HK-2 (cell line): ENCODE measurements at regions not wholly inside any gene's neighbourhood (a gene's known extent, or its start where the extent isn't known, plus 50 kb on each side); places are given as distances from the start of the nearest gene placed in this dataset.
"Not testable (repeated sequence)": the region's sequence is repeated elsewhere in the genome, so short reads cannot be mapped to it uniquely, and the experiment has no call there.

Experiments used
- DNase-seq: peaks from one replicate; pipeline ENCODE4 v3.0.0-alpha.2; 2018; ENCODE audit not compliant: unreplicated experiment

DNA sequence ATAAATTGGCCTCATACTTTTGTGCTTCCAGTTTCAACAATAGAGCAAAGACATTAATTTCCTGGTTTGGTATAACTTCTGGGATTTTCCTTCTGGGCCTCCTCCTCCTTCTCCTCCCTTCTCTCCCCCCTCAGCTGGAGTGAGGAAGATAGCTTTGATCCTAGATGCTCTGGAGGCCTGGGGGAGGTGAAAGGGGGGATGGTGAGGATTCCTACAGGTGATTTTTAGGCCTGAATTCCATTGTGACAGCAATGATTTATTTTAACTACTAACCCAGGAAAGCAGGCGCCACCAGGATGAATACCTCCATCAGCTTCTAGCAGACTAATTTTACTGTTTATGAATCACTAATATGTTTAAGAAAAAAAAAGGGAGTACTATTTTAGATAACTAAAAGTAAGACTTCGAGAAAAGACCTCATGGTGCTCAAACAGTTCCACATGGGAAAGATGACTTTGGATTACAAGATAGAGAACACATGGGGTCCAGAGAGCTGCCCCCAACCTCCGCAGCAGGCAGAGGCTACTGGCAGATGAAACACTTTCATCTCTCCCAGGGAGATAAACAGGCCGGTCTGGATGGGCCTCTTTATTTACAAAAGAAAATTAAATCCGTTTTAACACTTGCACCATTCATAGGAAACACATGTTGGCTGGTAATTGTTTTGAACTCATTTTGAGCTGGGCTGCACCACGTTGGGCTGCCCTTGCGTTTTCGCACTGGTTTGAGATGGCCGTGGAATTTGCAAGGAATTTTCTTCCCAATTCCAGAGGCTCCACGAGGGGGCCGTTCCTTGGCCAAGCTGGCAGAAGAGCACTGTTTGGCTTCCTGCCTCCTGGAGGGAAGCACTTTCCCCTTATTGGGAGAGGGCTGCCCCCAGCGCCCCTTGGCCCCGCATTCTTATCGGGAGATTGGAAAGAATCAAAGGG lies 125.1 kb upstream of the STX18 start:
- DNase-seq = no peak

DNA sequence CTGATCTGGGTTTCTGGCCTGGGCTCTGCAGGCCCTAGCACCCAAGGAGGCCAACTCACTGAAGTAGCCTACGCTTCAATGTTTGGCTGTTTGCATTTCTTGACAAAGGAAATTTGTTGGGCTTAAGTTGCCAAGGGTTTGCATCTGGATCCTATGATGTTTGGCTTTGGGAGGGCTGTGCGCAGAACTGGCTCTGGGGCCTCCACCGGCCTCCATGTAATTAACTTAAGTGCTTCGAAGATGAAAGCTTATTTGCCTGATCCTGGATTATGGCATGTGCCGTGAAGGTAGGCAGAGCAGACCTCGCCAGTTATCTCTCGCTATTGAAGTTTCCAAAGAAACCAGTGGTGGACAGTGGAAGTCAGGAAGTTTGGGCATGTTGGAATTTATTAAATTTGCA lies 124.3 kb upstream of the STX18 start:
- no peak for DNase-seq

DNA sequence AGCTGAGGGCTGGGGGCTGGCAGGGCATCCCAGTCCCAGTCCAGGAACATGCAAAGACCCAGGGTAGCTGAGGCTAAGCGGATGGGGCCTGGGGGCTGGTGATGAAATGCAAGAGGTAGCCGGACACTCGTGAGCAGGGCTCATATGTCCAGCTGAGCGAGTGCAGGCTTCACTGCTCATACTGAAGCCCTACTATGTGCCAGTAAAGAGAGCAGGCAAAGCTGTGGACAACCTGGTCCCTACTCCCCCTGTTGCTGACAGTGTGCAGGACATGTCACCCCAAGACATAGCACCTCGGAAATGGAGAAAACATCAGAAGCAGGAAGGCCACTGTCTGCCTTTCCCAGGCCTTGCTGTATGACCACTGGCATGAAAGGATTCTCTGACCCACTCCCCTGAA lies 122.4 kb upstream of the STX18 start:
- DNase-seq = no peak

DNA sequence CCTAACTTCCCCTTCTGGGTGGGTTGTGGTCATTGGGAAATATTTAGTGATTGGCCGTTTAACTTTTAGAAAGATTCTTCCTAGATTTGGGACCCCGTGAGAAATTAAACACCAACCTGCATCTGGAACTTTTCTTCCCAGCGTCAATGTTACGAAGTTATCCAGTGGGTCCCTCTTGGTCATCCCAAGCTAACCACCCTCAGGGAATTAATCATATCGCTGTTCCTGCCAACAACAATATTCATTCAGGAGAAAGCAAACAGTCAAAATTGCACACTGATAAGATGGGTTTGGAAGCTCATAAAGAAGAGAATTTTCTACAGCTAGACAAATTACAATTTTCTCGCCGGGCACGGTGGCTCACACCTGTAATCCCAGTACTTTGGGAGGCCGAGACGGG lies 121.2 kb upstream of the STX18 start:
- DNase-seq = no peak

DNA sequence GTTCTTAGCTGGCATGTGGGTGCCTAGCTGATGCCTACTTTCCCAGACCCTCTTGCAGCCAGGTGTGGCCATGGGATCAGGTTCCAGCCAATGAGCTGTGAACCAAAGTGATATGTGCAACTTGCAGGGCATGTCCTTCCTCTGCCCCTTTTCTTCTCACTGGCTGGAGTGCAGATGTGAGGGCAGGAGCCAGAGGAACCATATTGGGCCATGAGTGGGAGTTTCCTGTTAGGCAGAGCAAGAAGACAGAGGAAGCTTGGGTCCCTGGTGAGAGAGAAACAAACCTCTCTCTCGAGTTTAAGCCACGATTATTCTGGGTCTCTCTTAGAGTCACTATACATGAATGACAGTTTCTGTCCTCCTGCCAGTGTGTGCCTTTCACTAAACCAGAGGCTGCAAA lies 120.4 kb upstream of the STX18 start:
- no peak for DNase-seq

DNA sequence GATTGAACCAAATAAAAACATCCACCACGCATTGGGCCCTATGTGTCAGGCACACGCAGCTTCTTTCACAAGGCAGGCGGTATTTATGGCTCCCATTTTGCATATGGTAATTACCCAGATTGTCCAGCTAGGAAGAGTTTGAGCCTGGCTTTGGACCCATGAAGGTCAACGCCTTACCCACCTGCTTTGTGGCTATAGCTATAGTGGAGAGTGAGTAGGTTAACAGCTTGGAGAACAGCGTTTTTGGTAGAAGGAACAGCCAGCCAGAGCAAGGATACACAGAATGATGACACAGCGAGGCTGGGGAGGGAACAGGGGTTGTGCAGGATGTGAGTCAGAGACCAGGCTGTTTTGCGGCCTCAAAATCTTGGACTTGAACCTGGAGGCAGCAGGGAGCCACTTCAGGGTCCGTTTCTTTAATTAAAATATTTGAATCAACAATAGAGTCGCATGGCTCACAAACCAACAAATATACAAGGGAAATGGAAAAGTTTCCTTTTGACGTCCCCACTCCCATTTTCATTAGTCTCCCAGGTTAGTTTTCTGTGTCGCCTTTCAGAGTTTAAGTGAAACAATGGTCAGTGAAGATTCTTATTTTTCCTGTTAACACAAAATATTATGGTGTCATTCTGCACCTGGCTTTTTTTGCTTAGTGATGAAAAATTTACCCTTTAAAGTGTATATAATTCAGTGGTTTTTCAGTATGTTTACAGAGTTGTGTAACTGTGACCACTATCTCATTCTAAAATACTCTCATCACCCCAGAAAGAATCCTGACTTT lies 118.2 kb upstream of the STX18 start:
- DNase-seq = peak; percentile 71

DNA sequence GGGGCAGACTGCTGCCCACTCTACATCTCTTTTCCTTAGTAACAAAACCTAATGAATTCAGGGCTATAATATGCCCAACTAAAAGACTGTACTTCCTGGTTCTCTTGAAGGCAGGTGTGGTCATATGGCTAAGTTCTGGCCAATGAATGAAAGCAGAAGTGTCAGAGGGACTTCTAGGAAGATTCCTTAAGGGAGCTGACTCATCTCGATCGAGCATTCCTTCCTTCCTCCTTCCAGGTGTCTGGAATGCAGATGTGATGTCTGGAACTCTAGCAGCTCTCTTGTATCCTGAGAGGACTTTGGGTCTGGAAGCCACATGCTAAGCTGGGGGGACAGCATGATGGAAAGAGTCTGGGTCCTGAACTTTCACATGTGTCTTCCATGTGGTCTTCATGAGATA lies 116.2 kb upstream of the STX18 start:
- DNase-seq = no peak

DNA sequence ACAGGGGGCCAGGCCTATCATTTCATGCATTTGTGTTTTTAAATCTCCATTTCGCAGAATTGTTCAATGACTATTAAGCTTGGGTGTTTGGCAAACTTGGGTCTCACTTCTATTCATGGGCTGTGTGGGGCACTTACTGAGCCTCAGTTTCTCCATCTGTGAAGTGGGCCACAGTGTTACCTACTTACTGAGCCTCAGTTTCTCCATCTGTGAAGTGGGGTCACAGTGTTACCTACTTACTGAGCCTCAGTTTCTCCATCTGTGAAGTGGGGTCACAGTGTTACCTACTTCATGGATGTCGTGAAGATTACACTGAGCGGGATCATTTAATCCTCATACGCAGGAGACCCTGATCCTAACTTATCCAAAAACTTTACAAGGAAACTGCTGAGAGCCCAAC lies 115.1 kb upstream of the STX18 start:
- no peak for DNase-seq

DNA sequence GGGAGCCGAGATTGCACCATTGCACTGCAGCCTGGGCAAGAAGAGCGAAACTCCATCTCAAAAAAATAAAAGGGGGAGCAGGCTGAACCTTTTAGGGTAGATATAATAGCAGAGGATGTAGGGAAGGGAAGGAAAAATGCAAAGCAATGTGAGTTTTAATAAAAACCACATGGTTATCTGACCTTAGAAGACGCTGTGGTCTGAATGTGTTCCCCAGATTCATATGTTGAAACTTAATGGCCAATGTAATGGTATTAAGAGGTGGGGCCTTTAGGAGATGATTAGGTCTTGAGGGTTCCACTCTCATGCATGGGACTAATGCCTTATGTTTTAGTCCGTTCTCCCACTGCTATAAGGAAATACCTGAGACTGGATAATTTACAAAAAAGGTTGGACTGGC lies 114.1 kb upstream of the STX18 start:
- no peak for DNase-seq

DNA sequence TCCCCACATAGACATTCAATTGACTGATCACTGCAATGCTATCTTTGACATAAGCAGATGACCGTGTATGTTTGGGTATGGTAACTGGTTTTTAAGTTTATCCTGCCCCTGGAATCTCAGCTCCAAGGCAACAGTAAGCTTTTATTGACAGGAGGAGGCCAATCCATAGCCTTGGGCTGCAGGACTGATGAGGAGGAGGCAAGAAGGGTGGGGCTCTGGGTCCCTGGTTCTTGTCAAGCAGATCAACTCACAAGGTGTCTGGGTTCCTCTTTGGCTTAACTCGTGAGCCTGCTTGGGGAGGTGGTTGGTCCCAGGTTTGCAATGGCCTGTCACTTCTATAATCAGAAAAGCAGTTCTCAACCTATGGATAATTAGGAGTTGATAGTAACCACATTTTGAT lies 113.2 kb upstream of the STX18 start:
- no peak for DNase-seq

DNA sequence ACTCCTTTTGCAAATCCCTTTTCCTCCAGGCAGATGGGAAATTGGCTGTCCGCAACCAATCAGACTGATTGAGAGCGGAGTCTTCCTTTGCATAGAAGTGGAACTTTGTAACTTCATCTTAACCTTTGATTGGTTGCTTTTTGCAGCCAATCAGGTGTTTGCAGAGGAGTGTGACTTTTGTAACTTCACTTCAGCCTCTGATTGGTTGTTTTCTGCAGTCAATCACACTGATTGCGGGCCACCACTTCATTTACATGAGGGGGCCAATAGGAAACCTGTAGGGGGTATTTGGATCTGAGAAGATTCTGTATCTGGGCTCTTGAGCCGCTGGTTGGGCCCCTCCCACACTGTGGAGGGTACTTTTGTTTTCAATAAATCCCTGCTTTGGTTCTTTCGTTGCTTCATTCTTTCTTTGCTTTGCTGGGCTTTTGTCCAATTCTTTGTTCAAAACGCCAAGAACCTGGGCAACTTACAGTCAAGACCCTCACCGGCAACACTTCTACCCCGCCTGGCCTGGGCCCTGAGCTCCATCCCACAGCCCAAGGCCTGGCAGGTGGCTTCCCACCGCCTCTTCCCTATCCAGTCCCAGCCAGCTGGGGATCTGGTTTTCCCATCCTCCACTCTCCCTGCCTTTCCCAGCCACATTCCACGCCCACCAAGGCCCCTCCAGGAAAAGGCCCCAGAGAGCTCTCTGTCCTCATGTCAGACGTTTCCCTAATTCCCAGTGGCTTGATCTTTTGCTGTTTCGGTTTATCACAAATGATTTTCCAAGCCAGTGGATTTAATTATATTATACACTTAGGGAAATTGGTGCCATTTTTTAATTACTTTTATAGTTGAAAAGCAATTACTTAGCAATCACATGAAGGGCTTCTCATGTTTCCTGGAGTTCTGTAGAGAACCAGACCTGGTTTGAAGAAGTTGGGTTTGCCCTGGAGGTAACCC lies 110.2 kb upstream of the STX18 start:
- DNase-seq = no peak

DNA sequence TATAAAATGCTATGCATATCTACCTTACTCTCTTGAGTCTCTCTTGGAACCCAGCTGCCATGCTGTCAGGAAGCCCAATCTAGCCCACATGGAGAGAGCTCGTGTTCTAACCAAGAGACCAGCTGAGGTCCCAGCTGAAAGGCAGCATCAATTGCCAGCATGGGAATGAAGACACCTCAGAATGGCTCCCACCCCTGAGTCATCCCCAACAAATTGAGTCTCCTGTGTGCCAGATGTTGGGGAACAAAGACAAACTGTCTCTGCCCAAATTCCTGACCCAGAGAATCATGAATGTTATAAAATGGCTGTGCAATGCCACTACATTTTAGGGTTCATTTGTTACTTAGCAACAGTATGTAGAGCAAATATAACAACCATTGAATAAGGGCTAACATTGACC lies 105.2 kb upstream of the STX18 start:
- no peak for DNase-seq

DNA sequence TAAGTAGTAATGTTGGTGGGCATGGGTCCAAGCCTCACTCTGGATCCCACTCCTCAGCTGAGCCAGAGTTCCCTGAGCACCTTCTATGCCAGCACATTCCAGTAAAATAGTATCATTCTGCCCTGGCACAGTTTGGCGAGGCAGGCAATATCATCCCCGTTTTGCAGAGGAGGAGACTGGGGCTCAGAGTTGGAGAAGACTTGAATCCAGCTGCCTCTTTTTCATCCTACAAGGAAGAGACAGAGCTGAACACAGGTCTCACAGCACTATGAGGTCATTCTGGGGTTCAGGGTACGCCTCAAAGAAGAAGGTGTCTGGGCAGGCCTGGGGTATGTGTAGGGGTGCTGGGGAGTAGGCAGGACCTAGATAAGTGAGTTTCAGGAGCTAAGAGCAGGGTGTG lies 103.9 kb upstream of the STX18 start:
- no peak for DNase-seq

DNA sequence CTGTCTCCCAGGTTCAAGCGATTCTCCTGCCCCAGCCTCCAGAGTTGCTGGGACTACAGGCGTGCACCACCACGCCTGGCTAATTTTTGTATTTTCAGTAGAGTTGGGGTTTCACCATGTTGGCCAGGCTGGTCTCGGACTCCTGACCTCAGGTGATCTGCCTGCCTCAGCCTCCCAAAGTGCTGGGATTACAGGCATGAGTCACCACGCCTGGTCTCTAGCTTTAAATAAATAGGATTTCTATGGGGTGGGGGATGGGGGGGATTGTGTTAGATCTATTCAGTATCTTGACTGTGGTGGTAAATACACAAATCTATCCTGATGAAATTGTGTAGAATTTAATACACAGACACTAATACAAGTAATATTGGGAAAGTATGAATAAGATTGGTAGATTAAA lies 102.4 kb upstream of the STX18 start:
- DNase-seq = not testable (repeated sequence)

DNA sequence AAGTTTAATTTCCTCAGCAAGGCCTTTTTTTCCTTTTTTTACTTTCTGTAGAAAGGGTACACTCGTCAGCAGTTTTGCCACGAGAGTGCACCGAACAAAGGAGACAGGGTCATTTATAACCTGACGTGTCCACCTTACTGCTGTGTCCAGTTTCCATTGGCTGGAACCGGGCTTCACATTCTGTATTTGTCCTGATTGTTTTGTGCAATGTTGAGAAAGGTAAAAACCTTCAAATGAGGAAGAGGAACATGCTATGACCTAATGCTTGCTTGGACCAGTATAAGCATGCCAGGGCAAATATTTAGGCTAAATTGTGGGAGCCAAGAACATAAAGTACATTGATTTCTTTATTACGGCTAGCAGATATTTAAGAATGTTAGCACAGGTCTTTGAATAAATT lies 101.9 kb upstream of the STX18 start:
- not testable (repeated sequence) for DNase-seq

DNA sequence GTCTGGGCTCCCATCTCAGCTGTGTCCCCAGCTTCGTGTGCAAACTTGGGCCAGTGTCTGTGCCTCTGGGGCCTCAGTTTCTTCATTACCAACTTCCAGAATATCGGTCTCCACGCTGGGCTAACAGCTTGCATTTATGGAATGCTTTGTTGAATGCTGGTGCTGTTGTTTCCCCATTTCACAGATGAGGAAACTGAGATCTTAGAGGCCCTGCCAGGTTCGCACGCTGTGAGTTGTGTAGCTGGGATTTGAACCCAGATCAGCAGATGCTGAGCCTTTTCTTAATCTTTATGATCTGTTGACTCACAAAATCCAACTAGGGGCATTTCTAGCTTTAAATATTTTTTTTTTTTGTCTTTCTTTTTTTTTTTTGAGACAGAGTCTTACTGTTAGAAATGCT lies 101.5 kb upstream of the STX18 start:
- no peak for DNase-seq

DNA sequence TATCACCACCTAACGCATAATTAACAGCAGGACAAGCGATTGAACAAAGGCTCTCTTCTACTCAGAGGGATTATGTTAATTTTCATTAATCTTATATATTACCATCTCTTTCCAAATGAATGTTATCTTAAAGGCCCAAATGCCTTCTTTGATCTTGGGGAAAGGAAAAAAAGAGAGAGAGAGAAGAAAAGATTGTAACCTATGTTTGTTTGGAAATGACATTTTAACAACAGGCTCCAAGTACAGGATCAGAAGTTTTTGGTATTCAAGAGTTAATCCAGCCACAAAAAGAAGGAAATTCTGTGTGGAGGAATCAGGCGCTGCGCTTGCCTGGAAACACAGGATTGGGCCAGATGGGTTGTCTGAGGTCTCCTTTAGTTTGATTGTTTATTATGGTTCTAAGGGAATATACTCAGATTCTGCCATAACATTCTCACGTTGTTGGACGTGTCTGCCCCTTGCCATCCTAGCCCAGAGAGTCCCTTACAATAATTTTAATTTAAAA lies 100.7 kb upstream of the STX18 start:
- no peak for DNase-seq

DNA sequence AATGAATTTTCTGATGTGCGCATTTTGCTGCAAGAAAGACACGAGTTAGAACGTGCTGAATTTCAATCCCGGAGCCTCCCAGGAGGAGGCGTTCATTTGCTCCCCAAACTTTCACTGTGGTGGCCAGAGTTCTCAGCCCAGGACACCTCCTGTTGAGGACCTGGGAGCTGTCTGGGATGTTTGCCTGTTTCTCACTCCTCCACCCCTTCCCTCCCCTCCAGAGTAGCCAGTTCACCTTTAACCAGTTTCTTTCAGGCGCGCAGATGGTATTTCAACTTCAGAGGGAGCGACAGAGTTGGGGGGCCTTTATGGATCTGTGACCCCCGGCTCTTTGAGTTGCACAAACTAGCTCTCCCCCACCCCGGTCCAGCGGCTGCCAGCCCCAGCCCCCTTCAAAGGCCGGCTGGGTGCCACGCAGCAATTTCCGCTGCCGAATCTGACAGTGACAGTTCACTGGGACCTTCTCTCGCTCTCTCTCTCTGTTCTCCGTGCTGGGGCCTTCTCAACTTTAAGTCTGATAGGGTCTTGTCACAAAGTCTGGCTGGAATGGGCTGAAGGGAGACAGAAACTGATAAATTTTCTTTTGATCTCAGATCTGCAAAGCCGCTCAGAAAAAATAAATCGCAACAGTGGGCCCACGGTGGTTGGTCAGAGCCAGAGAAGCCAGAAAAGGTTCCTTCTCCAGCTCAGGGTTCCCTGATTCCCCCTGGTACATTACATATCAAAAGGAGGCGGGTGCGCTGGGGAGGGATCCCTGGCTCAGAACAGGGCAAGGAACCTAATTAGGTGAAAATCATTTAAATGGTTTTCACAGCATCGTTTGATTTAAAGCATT lies 100.0 kb upstream of the STX18 start:
- DNase-seq = no peak

DNA sequence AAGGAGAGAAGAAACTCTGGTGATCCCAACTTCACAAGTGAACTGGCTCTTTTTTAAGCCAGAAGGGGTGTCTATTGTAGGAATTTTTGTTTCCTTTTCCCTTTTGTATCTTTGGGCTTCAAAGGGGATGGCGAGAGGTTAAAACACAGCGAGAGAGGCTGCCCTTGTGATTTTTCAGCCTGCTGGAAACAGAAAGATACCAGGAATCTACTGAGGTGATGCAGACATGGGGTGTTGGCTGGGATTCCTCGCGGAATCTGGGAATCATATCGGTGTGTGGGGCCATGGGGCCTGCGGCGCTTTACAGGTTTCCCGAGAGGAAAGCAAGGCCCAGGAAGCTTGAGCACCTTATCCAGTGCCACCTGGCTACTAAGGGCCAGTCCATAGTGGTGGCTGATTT lies 99.4 kb upstream of the STX18 start:
- no peak for DNase-seq

DNA sequence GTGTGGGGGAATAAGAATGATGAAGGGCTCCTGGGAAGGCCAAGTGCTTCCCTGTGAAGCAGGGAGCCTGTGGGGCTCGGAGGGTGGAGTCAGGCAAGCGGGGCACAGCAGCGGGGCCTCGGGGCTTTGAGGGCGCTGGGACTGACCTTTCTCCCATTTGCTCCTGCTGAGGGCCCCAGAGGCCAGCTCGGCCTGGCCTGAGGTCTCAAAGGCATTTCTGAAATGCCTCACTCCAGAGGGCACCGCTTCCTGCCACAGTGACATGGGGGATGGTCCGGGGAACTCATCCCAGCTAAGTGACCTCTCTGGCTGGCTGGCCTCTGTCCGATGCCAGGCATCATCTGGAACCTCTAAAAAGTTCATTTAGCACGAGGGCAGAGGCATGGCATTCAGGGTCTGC lies 98.8 kb upstream of the STX18 start:
- DNase-seq = peak; percentile 51

DNA sequence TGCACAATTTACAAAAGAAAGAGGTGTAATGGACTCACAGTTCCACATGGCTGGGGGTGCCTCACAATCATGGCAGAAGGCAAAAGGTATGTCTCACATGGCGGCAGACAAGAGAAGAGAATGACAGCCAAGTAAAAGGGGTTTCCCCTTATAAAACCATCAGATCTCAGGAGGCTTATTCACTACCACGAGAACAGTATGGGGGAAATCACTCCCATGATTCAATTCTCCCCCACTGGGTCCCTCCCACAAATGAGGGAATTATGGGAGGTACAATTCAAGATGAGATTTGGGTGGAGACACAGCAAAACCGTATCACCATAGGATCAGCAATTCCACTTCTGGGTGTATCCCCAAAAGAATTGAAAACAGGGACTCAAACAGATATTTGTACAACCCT lies 97.5 kb upstream of the STX18 start:
- no peak for DNase-seq
